ENCODE measurements at regions not wholly inside any gene's neighbourhood (a gene's known extent, or its start where the extent isn't known, plus 50 kb on each side); places are given as distances from the start of the nearest gene placed in this dataset.
A peak's percentile ranks its signal among the peaks of the same experiment; 100 is the strongest.

- TF ChIP-seq CTCF (IDR thresholded peaks at IDR 0.05; ENCODE audit: low read length), result peak; percentile 7; the same call in 1 of the 2 replicates
- no peak for TF ChIP-seq EZH2 (IDR thresholded peaks at IDR 0.05; ENCODE audit: borderline replicate concordance, low read length)
- H3K9me3 ChIP-seq (ENCODE audit: low read length), result no peaks in the 10 kb centered on the region
- no peak overlapping the region for H2AFZ ChIP-seq (ENCODE audit: low read length)
- no peaks in the 10 kb centered on the region for H3K79me2 ChIP-seq (ENCODE audit: insufficient read depth, low read length)
- no peaks in the 10 kb centered on the region for H4K20me1 ChIP-seq (ENCODE audit: insufficient read depth, low read length)
- no peak overlapping the region for H3K4me2 ChIP-seq (ENCODE audit: low read length)
- H3K4me1 ChIP-seq (ENCODE audit: insufficient read depth, low read length, severe bottlenecking), result no peaks in the 10 kb centered on the region
- no peak overlapping the region for H3K4me3 ChIP-seq (ENCODE audit: low read depth, low read length, poor library complexity, severe bottlenecking)
- H3K9me2 ChIP-seq (ENCODE audit: low read depth, low read length), result no peaks in the 10 kb centered on the region
- no peaks in the 10 kb centered on the region for H3K27me3 ChIP-seq (ENCODE audit: insufficient read depth, low read length)
- H3F3A ChIP-seq (ENCODE audit: insufficient read depth, low read length), result no peaks in the 10 kb centered on the region
- H3K36me3 ChIP-seq (ENCODE audit: insufficient read depth, low read length), result no peaks in the 10 kb centered on the region
- H3K27ac ChIP-seq (ENCODE audit: low read depth, low read length, poor library complexity, severe bottlenecking), result no peak overlapping the region
- H3K9ac ChIP-seq (ENCODE audit: low read length), result no peak overlapping the region
Measured at GRCh38 chr12:24012528-24012927, 63.1 kb upstream of the SOX5 start.

GRCh38 chr12:24011927-24012507 is 62.5 kb upstream of the SOX5 start:
- Histone ChIP-seq H3K9me2 (ENCODE audit: low read depth, low read length) (no peaks in the 10 kb centered on the region), H3K27ac (ENCODE audit: low read depth, low read length, poor library complexity, severe bottlenecking) (no peak overlapping the region), H3F3A (ENCODE audit: insufficient read depth, low read length) (no peaks in the 10 kb centered on the region), H3K4me2 (ENCODE audit: low read length) (no peak overlapping the region), H3K36me3 (ENCODE audit: insufficient read depth, low read length) (no peaks in the 10 kb centered on the region), H3K9ac (ENCODE audit: low read length) (no peak overlapping the region), H3K27me3 (ENCODE audit: insufficient read depth, low read length) (no peaks in the 10 kb centered on the region), H3K4me3 (ENCODE audit: low read depth, low read length, poor library complexity, severe bottlenecking) (no peak overlapping the region), H3K79me2 (ENCODE audit: insufficient read depth, low read length) (no peaks in the 10 kb centered on the region), H3K4me1 (ENCODE audit: insufficient read depth, low read length, severe bottlenecking) (no peaks in the 10 kb centered on the region), H4K20me1 (ENCODE audit: insufficient read depth, low read length) (no peaks in the 10 kb centered on the region), H2AFZ (ENCODE audit: low read length) (no peak overlapping the region), H3K9me3 (ENCODE audit: low read length) (no peaks in the 10 kb centered on the region)
- TF ChIP-seq CTCF (IDR thresholded peaks at IDR 0.05; ENCODE audit: low read length) (no peak), EZH2 (IDR thresholded peaks at IDR 0.05; ENCODE audit: borderline replicate concordance, low read length) (no peak)

- no peaks in the 10 kb centered on the region for H3K27me3 ChIP-seq (ENCODE audit: insufficient read depth, low read length)
- H4K20me1 ChIP-seq (ENCODE audit: insufficient read depth, low read length), result no peaks in the 10 kb centered on the region
- no peaks in the 10 kb centered on the region for H3K36me3 ChIP-seq (ENCODE audit: insufficient read depth, low read length)
- no peak overlapping the region for H2AFZ ChIP-seq (ENCODE audit: low read length)
- no peaks in the 10 kb centered on the region for H3K9me3 ChIP-seq (ENCODE audit: low read length)
- no peaks in the 10 kb centered on the region for H3K9me2 ChIP-seq (ENCODE audit: low read depth, low read length)
- no peak overlapping the region for H3K4me2 ChIP-seq (ENCODE audit: low read length)
- no peak overlapping the region for H3K27ac ChIP-seq (ENCODE audit: low read depth, low read length, poor library complexity, severe bottlenecking)
- TF ChIP-seq EZH2 (IDR thresholded peaks at IDR 0.05; ENCODE audit: borderline replicate concordance, low read length) (no peak), CTCF (IDR thresholded peaks at IDR 0.05; ENCODE audit: low read length) (no peak)
- no peaks in the 10 kb centered on the region for H3F3A ChIP-seq (ENCODE audit: insufficient read depth, low read length)
- no peaks in the 10 kb centered on the region for H3K79me2 ChIP-seq (ENCODE audit: insufficient read depth, low read length)
- H3K4me1 ChIP-seq (ENCODE audit: insufficient read depth, low read length, severe bottlenecking), result no peaks in the 10 kb centered on the region
- H3K4me3 ChIP-seq (ENCODE audit: low read depth, low read length, poor library complexity, severe bottlenecking), result no peak overlapping the region
- H3K9ac ChIP-seq (ENCODE audit: low read length), result no peak overlapping the region
Measured at GRCh38 chr12:24008166-24008565, 58.7 kb upstream of the SOX5 start.
